GM20000 (cell line): ENCODE measurements at regions not wholly inside any gene's neighbourhood (a gene's known extent, or its start where the extent isn't known, plus 50 kb on each side); places are given as distances from the start of the nearest gene placed in this dataset.

ENCODE experiments used
- DNase-seq: peaks from one replicate; pipeline ENCODE4 v3.0.0; 2012; ENCODE audit warnings: low spot score
- CTCF ChIP-seq: IDR thresholded peaks from 2 replicates; pipeline ENCODE4 v1.5.1; 2012; ENCODE audit warnings: mild to moderate bottlenecking, control low read depth; ENCODE audit errors: extremely low read depth, missing control alignments

- no peak for TF ChIP-seq CTCF
These were observed 59.8 kb downstream of the MRPS30 start for GRCh38 chr5:44868541-44868940.

GRCh38 chr5:44869928-44870327, 61.2 kb downstream of the MRPS30 start:
- no peak for DNase-seq
- TF ChIP-seq CTCF = no peak

More at GRCh38 chr5:44868541-44868940, 59.8 kb downstream of the MRPS30 start:
- DNase-seq = no peak

- TF ChIP-seq CTCF = no peak
These were observed 61.7 kb downstream of the MRPS30 start for GRCh38 chr5:44870430-44870829.

GRCh38 chr5:44871401-44871800, 62.7 kb downstream of the MRPS30 start:
- TF ChIP-seq CTCF = no peak
- no peak for DNase-seq

More at GRCh38 chr5:44870430-44870829, 61.7 kb downstream of the MRPS30 start:
- no peak for DNase-seq

GRCh38 chr5:44875661-44876605, 67.2 kb downstream of the MRPS30 start:
- peak; percentile 74 for DNase-seq
- TF ChIP-seq CTCF = no peak

- TF ChIP-seq CTCF = no peak
- DNase-seq = no peak
These were observed 72.5 kb downstream of the MRPS30 start for GRCh38 chr5:44881266-44881665.

GRCh38 chr5:44884036-44884435, 75.3 kb downstream of the MRPS30 start:
- no peak for TF ChIP-seq CTCF
- no peak for DNase-seq
